SK-N-MC (cell line): ENCODE measurements at regions not wholly inside any gene's neighbourhood (a gene's known extent, or its start where the extent isn't known, plus 50 kb on each side); places are given as distances from the start of the nearest gene placed in this dataset.

Source experiments
- DNase-seq: peaks from one replicate; pipeline ENCODE4 v3.0.0-alpha.2; 2011; ENCODE audit warnings: low read depth, low spot score
- H3K27ac ChIP-seq: fragments of 200-600 bp; sonication (generic); 2 replicates; pipeline ENCODE4 v1.5.1; 2016; ENCODE audit warnings: mixed run types
- H3K36me3 ChIP-seq: fragments of 200-600 bp; sonication (generic); 2 replicates; pipeline ENCODE4 v1.6.1; 2017; ENCODE audit warnings: antibody characterized with exemption, low read length, mixed read lengths; ENCODE audit not compliant: insufficient read depth
- H3K4me3 ChIP-seq: fragments of 200-600 bp; sonication (generic); 2 replicates; pipeline ENCODE4 v1.5.1; 2016
- H3K9ac ChIP-seq: fragments of 200-600 bp; sonication (generic); 2 replicates; pipeline ENCODE4 v1.8.0; 2017; ENCODE audit warnings: mixed run types, mixed read lengths; ENCODE audit not compliant: insufficient read length
- H3K9me3 ChIP-seq: fragments of 200-600 bp; sonication (generic); 2 replicates; pipeline ENCODE4 v1.6.1; 2017; ENCODE audit warnings: low read depth, mild to moderate bottlenecking, antibody characterized with exemption, low read length, moderate library complexity, mixed read lengths
- EZH2 ChIP-seq: fragments of 200-600 bp; sonication (generic); IDR thresholded peaks from one replicate; pipeline ENCODE4 v1.6.1; 2017; ENCODE audit warnings: antibody characterized with exemption
- FOXP2 ChIP-seq: optimal IDR thresholded peaks from 2 replicates; pipeline ENCODE3; 2011; ENCODE audit warnings: mild to moderate bottlenecking, moderate library complexity; ENCODE audit not compliant: insufficient read depth; ENCODE audit errors: extremely low read length, control extremely low read depth
- POLR2AphosphoS5 ChIP-seq: IDR thresholded peaks from 2 replicates; pipeline ENCODE4 v1.6.1; 2012; ENCODE audit warnings: mild to moderate bottlenecking, low read depth, low read length, borderline replicate concordance

DNA sequence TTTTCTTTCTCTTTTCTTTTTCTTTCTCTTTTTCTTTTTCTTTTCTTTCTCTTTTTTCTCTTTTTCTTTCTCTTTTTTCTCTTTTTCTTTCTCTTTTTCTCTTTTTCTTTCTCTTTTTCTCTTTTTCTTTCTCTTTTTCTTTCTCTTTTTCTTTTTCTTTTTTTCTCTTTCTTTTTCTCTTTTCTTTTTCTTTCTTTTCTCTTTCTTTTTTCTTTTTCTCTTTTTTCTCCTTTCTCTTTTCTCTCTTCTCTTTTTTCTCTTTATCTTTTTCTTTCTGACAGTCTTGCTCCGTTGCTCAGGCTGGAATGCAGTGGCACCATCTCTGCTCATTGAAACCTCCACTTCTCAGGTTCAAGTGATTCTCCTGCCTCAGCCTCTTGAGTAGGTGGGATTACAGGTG is 335.7 kb downstream of the SQOR start:
- TF ChIP-seq FOXP2 (no peak), EZH2 (no peak), POLR2AphosphoS5 (no peak)
- DNase-seq: no peak
- Histone ChIP-seq H3K27ac (no peak overlapping the region), H3K9me3 (no peaks in the 10 kb centered on the region), H3K36me3 (no peaks in the 10 kb centered on the region), H3K4me3 (no peak overlapping the region), H3K9ac (no peak overlapping the region)

DNA sequence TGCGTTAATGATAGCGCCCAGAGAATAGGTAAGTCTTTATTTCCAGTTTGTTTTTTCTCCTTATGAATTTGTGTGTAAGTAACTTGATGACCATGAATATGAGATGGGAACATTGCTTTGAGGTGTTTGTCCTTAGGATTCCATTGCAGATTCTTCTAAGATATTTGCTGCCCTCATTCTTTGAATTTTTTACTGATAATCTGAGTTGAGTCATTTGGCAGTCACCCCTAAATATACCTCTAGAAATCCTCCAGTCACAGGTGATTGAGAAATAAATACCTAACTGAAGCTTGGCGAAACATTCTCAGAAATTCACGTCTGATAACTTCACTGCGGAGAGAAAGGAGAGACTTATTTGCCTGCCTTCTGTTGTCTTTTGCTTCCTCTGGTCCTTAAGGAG is 345.5 kb downstream of the SQOR start:
- no peak for DNase-seq
- Histone ChIP-seq H3K9ac (no peak overlapping the region), H3K36me3 (no peaks in the 10 kb centered on the region), H3K9me3 (no peaks in the 10 kb centered on the region), H3K27ac (no peak overlapping the region), H3K4me3 (no peak overlapping the region)
- TF ChIP-seq FOXP2: no peak
- no peak for TF ChIP-seq POLR2AphosphoS5
- no peak for TF ChIP-seq EZH2

DNA sequence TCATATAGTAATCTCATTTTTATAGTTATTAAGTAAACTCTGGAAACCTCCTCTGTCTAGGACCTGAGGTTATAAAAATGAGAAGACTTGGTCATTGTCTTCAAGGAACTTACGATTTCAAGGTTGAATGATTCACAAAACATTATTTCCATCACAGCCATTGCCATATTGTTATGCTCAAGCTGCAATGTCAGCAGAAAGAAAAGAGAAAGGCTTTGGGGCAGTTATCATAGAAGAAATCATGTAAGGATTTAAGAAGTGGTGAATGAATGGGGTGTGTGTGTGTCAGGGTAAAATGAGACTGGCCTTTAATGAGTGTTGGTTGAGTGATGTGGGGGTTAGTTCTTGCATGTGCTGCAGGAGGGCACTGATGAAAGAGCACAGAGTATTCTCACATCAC is 346.8 kb downstream of the SQOR start:
- DNase-seq: no peak

DNA sequence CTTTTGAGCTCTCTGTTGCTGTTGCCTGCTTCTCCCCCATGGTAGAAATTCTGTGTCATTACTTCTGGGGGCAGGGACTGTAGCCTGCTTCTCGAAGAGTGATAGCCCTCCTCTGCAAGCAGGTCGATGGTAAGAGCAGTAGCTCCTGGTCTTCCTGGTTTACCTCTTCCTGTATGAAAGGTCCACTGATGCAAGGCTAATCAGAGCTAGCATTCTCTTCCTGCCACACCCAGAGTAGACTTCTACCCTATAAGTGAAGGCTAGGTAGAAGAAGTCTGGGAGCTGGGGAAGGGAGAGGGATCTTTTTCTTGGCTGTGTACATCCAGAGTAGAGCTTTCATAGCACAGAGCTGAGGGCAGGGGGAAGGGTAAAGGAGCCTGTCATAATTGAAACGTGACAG is 357.0 kb downstream of the SQOR start:
- Histone ChIP-seq H3K4me3 (no peak overlapping the region), H3K9ac (no peak overlapping the region), H3K27ac (no peak overlapping the region), H3K36me3 (no peaks in the 10 kb centered on the region), H3K9me3 (no peaks in the 10 kb centered on the region)
- no peak for DNase-seq
- TF ChIP-seq FOXP2 (no peak), EZH2 (no peak), POLR2AphosphoS5 (no peak)

More for the DNA sequence above, 346.8 kb downstream of the SQOR start:
- TF ChIP-seq EZH2: no peak
- no peak for TF ChIP-seq POLR2AphosphoS5
- TF ChIP-seq FOXP2: no peak
- H3K27ac ChIP-seq: no peak overlapping the region
- no peaks in the 10 kb centered on the region for H3K9me3 ChIP-seq
- H3K9ac ChIP-seq: no peak overlapping the region
- H3K4me3 ChIP-seq: no peak overlapping the region
- no peaks in the 10 kb centered on the region for H3K36me3 ChIP-seq

DNA sequence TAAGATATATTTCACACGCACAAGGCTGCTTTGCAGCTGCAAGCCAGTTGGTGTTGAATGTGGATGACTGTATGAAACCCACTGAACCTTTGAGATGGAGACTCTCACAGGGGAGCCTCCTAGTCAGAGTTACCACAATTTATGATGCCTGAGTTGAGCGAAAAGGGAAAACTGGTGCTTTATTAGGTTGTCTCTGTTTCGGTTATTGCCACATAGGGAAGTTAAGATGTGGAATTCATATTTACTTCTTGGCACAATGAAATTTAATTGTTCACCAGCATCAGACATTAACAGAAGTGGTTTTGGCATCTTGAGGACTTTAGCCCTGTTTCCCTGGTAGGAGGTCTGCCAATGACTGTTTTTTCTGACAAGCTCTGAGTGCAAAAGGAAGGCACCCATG is 358.2 kb downstream of the SQOR start:
- TF ChIP-seq FOXP2 (no peak), EZH2 (no peak), POLR2AphosphoS5 (no peak)
- no peak for DNase-seq
- Histone ChIP-seq H3K27ac (no peak overlapping the region), H3K9ac (no peak overlapping the region), H3K36me3 (no peaks in the 10 kb centered on the region), H3K9me3 (no peaks in the 10 kb centered on the region), H3K4me3 (no peak overlapping the region)

DNA sequence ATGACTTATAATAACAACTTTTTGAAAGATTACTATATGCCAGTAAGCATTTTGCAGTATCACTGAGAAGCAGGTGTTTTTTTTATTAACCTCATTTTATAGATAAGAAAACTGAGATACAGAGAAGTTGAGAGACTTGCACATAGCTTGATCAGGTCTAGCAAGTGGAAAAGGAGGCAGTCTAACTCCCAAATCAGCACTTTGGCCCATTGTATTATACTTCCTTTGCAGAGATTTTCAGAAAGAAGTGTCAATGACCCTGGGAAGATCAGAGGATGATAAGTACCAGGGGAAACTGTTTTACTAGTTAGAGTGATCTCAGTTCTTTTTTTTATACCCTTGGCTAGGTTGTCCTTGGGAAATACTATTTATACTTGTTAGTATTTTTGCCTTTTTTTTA is 358.7 kb downstream of the SQOR start:
- Histone ChIP-seq H3K9me3 (no peaks in the 10 kb centered on the region), H3K9ac (no peak overlapping the region), H3K4me3 (no peak overlapping the region), H3K36me3 (no peaks in the 10 kb centered on the region), H3K27ac (no peak overlapping the region)
- no peak for DNase-seq
- TF ChIP-seq EZH2 (no peak), FOXP2 (no peak), POLR2AphosphoS5 (no peak)

DNA sequence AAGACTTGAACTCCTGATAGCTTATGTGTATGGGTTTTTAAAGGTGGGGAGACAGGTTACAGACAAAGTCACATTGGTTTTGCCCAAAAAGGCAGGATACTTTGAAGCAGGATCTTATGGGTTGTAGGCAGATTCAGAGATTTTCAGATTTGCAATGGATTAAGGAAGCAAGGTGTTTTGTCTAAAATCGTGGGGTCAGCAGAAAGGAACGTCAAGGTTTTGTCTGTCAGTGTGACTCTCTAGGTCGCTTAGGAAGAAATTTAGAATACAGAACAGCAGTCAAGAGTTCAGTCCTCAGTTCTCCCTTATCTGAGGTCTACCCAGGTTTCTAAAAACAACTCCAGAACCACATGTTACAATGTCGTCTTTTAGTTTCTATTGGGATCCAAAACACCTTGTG is 361.0 kb downstream of the SQOR start:
- Histone ChIP-seq H3K36me3 (no peaks in the 10 kb centered on the region), H3K9ac (no peak overlapping the region), H3K9me3 (no peaks in the 10 kb centered on the region), H3K27ac (no peak overlapping the region), H3K4me3 (no peak overlapping the region)
- no peak for TF ChIP-seq FOXP2
- TF ChIP-seq POLR2AphosphoS5: no peak
- TF ChIP-seq EZH2: no peak
- no peak for DNase-seq

DNA sequence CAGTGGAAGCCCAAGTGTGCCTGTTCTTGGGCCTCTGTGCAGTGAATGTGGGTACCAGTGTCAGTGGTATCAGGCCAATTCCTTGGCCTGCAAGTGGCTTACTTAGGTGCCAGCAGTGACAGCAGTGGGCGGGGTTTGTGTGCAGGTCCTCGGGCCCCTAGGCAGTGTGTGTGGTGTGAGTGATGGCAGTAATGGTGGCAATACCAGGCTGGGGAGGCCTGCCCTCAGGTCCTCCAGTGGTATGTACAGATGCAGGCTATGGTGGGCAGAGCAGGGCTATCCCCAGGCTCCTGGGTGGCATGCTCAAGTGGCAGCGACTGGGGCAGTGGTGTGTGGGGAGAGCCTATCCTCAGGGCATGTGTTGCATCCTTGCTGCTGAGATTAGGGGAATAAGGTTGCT is 379.7 kb downstream of the SQOR start:
- no peak for DNase-seq

DNA sequence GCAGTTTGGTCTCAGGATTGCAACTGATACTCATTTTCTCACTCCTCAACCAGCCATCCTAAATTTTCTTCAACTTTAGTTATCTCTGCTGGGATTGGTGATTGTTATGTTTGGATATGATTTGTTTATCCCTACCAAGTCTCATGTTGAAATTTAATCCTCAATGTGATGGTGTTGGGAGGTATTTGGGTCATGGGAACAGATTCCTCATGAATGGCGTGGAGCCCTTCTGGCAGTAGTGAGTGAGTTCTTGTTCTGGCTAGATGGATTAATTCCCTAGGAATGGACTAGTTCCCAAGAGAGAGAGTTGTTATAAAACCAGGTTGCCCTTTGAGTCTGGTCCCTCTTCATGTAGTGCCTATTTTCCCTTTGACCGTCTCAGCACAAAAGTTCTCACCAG is 399.9 kb downstream of the SQOR start:
- no peak for DNase-seq
- Histone ChIP-seq H3K27ac (no peak overlapping the region), H3K9me3 (no peaks in the 10 kb centered on the region), H3K9ac (no peak overlapping the region), H3K36me3 (no peaks in the 10 kb centered on the region), H3K4me3 (no peak overlapping the region)
- TF ChIP-seq POLR2AphosphoS5 (no peak), EZH2 (no peak), FOXP2 (no peak)

More for the DNA sequence above, 379.7 kb downstream of the SQOR start:
- Histone ChIP-seq H3K9ac (no peak overlapping the region), H3K9me3 (no peaks in the 10 kb centered on the region; the same call in 1 of the 2 replicates), H3K27ac (no peak overlapping the region), H3K36me3 (no peaks in the 10 kb centered on the region), H3K4me3 (no peak overlapping the region)
- TF ChIP-seq POLR2AphosphoS5 (no peak), FOXP2 (no peak), EZH2 (no peak)
